HCT116 (cell line): ENCODE measurements at regions not wholly inside any gene's neighbourhood (a gene's known extent, or its start where the extent isn't known, plus 50 kb on each side); places are given as distances from the start of the nearest gene placed in this dataset.

ENCODE experiments used
- ATAC-seq: fragments of 200-7000 bp; cut with Tn5 transposase; 2 replicates; pipeline ENCODE4 v1.9.1; 2020; ENCODE audit warnings: mild to moderate bottlenecking, moderate library complexity
- BruUV-seq: library from RNA; stranded (reverse); fragments of 400-500 nt; replicated peaks from 2 replicates; lab custom pipeline; 2021; lab: Mats Ljungman, UMichigan
- CTCF ChIA-PET: fragments of 300-600 bp; sonication (Branson Sonifier 250); formaldehyde crosslinking; loops from one replicate; lab custom pipeline; 2021; ENCODE audit warnings: antibody characterized with exemption; lab: Charles Lee
- POLR2A ChIA-PET: fragments of 300-600, 350-600 bp; sonication (Branson Sonifier 250); formaldehyde crosslinking; loops from one replicate; lab custom pipeline; 2021; ENCODE audit warnings: antibody characterized with exemption; lab: Charles Lee
- RAD21 ChIA-PET, 2 experiments: fragments of 300-600 bp; sonication (Branson Sonifier 250); formaldehyde crosslinking; loops; one replicate each; lab custom pipeline; 2023; ENCODE audit warnings: low total read pairs in 2 of 2; ENCODE audit not compliant: uncharacterized antibody in 2 of 2, unreplicated experiment in 2 of 2, low non-redundant PET in 1 of 2; lab: Charles Lee
- DNase-seq: peaks from one replicate; pipeline ENCODE4 v3.0.0-alpha.2; 2010; ENCODE audit warnings: low read depth, low spot score
- H2AFZ ChIP-seq: fragments of 200-600 bp; shearing (Covaris generic), sonication (generic); 2 replicates; pipeline ENCODE4 v1.6.1; 2017; ENCODE audit warnings: low read depth, mixed run types, mixed read lengths, antibody characterized with exemption, low read length; ENCODE audit not compliant: poor library complexity, severe bottlenecking
- H3K27ac ChIP-seq: 2 replicates; pipeline ENCODE4 v1.5.1; 2012; ENCODE audit warnings: low read depth, low read length
- H3K27me3 ChIP-seq: fragments of 200-600 bp; sonication (generic); 2 replicates; pipeline ENCODE4 v1.6.1; 2016; ENCODE audit warnings: mixed run types, low read length, mixed read lengths; ENCODE audit not compliant: insufficient read depth
- H3K36me3 ChIP-seq, 2 experiments: fragments of 200-500 bp in 1 of 2; fragments of 200-600 bp in 1 of 2; sonication (Bioruptor generic) in 1 of 2; sonication (generic) in 1 of 2; 2 replicates each; pipeline versions ENCODE4 v1.5.1 to v1.6.1; 2014 to 2016; ENCODE audit warnings: low read length in 2 of 2, inconsistent platforms in 1 of 2, mixed read lengths in 1 of 2, mixed run types in 1 of 2; ENCODE audit not compliant: insufficient read depth in 2 of 2, control insufficient read depth in 1 of 2
- H3K4me1 ChIP-seq, 2 experiments: fragments of 200-600 bp in 1 of 2; sonication (generic) in 1 of 2; 2 replicates each; pipeline versions ENCODE4 v1.5.1 to v1.6.1; 2012 to 2017; ENCODE audit warnings: low read length in 2 of 2, inconsistent platforms in 1 of 2, mild to moderate bottlenecking in 1 of 2, mixed read lengths in 1 of 2, mixed run types in 1 of 2, moderate library complexity in 1 of 2; ENCODE audit not compliant: insufficient read depth in 2 of 2, control insufficient read depth in 1 of 2
- H3K4me2 ChIP-seq: fragments of 200-600 bp; sonication (generic); 2 replicates; pipeline ENCODE4 v1.6.1; 2017; ENCODE audit warnings: mixed run types, low read length, mixed read lengths
- H3K4me3 ChIP-seq, 2 experiments: fragments of 200-600 bp in 1 of 2; sonication (generic) in 1 of 2; replicated peaks in 1 of 2; 2 replicates each; pipeline ENCODE4 v1.5.1; 2011 to 2016; ENCODE audit warnings: low read length in 2 of 2, control low read depth in 1 of 2, low read depth in 1 of 2, mild to moderate bottlenecking in 1 of 2, mixed read lengths in 1 of 2, mixed run types in 1 of 2
- H3K79me2 ChIP-seq: fragments of 200-600 bp; sonication (generic); 2 replicates; pipeline ENCODE4 v1.6.1; 2017; ENCODE audit warnings: mild to moderate bottlenecking, mixed run types, low read length, moderate library complexity, mixed read lengths; ENCODE audit not compliant: insufficient read depth
- H3K9ac ChIP-seq: fragments of 200-600 bp; sonication (generic); 2 replicates; pipeline ENCODE4 v1.6.1; 2016; ENCODE audit warnings: low read length, mixed read lengths
- H3K9me2 ChIP-seq: fragments of 200-600 bp; sonication (generic), shearing (Covaris generic); 2 replicates; pipeline ENCODE4 v1.6.1; 2017; ENCODE audit warnings: mixed run types, mild to moderate bottlenecking, moderate library complexity; ENCODE audit not compliant: insufficient read depth
- H3K9me3 ChIP-seq, 2 experiments: fragments of 200-500 bp in 1 of 2; fragments of 200-600 bp in 1 of 2; sonication (Bioruptor generic) in 1 of 2; sonication (generic) in 1 of 2; 2 replicates each; pipeline ENCODE4 v1.6.1; 2014 to 2017; ENCODE audit warnings: low read length in 2 of 2, mixed read lengths in 2 of 2, inconsistent platforms in 1 of 2, low read depth in 1 of 2, mild to moderate bottlenecking in 1 of 2, mixed run types in 1 of 2, moderate library complexity in 1 of 2; ENCODE audit not compliant: control insufficient read depth in 1 of 2, insufficient read depth in 1 of 2
- H4K20me1 ChIP-seq: fragments of 200-600 bp; sonication (generic), shearing (Covaris generic); 2 replicates; pipeline ENCODE4 v1.6.1; 2017; ENCODE audit warnings: mixed run types, mild to moderate bottlenecking, moderate library complexity; ENCODE audit not compliant: insufficient read depth
- ATF3 ChIP-seq: IDR thresholded peaks from 2 replicates; pipeline ENCODE4 v1.6.1; 2012
- EZH2 ChIP-seq: fragments of 200-600 bp; sonication (generic); IDR thresholded peaks from 2 replicates; pipeline ENCODE4 v1.6.1; 2017; ENCODE audit warnings: antibody characterized with exemption, mixed run types
- EZH2phosphoT487 ChIP-seq: fragments of 200-600 bp; IDR thresholded peaks from 2 replicates; pipeline ENCODE4 v1.6.1; 2018; ENCODE audit warnings: antibody characterized with exemption, borderline replicate concordance
- POLR2AphosphoS5 ChIP-seq: IDR thresholded peaks from 2 replicates; pipeline ENCODE4 v1.6.1; 2011; ENCODE audit warnings: mild to moderate bottlenecking, low read depth, low read length, moderate library complexity
- REST ChIP-seq: IDR thresholded peaks from 2 replicates; pipeline ENCODE4 v1.6.1; 2012; ENCODE audit warnings: low read depth
- SIN3A ChIP-seq: IDR thresholded peaks from 2 replicates; pipeline ENCODE4 v1.6.1; 2012; ENCODE audit warnings: low read depth
- ZFX ChIP-seq: fragments of 450-650 bp; IDR thresholded peaks from 2 replicates; pipeline ENCODE4 v1.6.1; 2017
- intact Hi-C: fragments of 100-400 bp; cut with micrococcal nuclease; formaldehyde crosslinking; loops from 2 replicates; pipeline ENCODE4 v1.10.0; 2022
- TF ChIP-seq, protein P1 (sequence below): IDR thresholded peaks from 2 replicates; pipeline ENCODE4 v1.6.1; 2011; ENCODE audit warnings: mild to moderate bottlenecking, low read length, moderate library complexity; ENCODE audit not compliant: insufficient replicate concordance; ENCODE audit errors: extremely low read depth

GRCh38 chr20:50295762-50296449, 105.3 kb downstream of the CEBPB start:
- no peak overlapping the region for H3K27ac ChIP-seq
- RAD21 ChIA-PET, result no interaction called here
- CTCF ChIA-PET, result no interaction called here
- BruUV-seq, result no TSS peak
- no peak overlapping the region for H3K4me3 ChIP-seq
- no peak overlapping the region for H3K9ac ChIP-seq
- DNase-seq (no peak), ATAC-seq (no peak)
- H3K79me2 ChIP-seq, result no peaks in the 10 kb centered on the region
- POLR2A ChIA-PET, result interaction anchor here (0.7 to 1.0 kb wide), 2 partner anchors 11 to 178 kb away, joined by 3 to 7 read pairs; no protein-coding TSS in a partner anchor
- no peaks in the 10 kb centered on the region for H3K36me3 ChIP-seq
- H4K20me1 ChIP-seq, result no peaks in the 10 kb centered on the region
- H3K4me1 ChIP-seq, result peaks cover 18 to 30% of the 10 kb centered on the region in 2 experiments
- no peaks in the 10 kb centered on the region for H3K27me3 ChIP-seq
- TF ChIP-seq ATF3, result no peak
- TF ChIP-seq SIN3A, result no peak
- no peak for TF ChIP-seq POLR2AphosphoS5
- no peak for TF ChIP-seq EZH2
- TF ChIP-seq ZFX, result no peak
- TF ChIP-seq, protein P1, sequence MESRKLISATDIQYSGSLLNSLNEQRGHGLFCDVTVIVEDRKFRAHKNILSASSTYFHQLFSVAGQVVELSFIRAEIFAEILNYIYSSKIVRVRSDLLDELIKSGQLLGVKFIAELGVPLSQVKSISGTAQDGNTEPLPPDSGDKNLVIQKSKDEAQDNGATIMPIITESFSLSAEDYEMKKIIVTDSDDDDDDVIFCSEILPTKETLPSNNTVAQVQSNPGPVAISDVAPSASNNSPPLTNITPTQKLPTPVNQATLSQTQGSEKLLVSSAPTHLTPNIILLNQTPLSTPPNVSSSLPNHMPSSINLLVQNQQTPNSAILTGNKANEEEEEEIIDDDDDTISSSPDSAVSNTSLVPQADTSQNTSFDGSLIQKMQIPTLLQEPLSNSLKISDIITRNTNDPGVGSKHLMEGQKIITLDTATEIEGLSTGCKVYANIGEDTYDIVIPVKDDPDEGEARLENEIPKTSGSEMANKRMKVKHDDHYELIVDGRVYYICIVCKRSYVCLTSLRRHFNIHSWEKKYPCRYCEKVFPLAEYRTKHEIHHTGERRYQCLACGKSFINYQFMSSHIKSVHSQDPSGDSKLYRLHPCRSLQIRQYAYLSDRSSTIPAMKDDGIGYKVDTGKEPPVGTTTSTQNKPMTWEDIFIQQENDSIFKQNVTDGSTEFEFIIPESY, result no peak
- no peak for TF ChIP-seq EZH2phosphoT487
- no peak for TF ChIP-seq REST
- no peaks in the 10 kb centered on the region for H3K9me3 ChIP-seq
- no peak overlapping the region for H3K4me2 ChIP-seq
- no peaks in the 10 kb centered on the region for H3K9me2 ChIP-seq
- H2AFZ ChIP-seq, result no peak overlapping the region
- intact Hi-C loops, result no loop called here
